ENCODE measurements at regions not wholly inside any gene's neighbourhood (a gene's known extent, or its start where the extent isn't known, plus 50 kb on each side); places are given as distances from the start of the nearest gene placed in this dataset.

DNA sequence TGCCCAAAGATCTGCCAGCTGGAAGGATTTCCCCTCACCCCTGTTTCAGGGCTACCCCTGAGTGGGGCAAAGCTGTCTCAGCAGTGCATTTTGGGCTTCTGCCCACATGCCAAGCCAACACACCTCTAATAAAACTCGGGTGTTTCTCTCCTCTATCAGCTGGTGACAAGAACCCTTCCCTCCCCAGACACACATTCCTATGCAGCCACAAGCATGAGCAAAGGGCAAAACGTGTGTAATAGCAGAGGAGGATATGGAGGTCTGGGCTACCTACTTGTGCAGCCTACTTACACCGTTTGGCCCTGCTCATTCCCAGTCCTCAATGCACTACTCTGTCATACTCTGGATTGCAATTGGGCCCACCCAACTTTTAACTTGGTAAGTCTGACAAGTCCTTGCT is 101.3 kb downstream of the IYD start:
- DNase-seq (ENCODE audit: extremely low read depth, low read depth), result no peak
- H3K4me3 ChIP-seq (replicated peaks; ENCODE audit: low read depth, low read length), result no peak overlapping the region
- TF ChIP-seq, protein P1, sequence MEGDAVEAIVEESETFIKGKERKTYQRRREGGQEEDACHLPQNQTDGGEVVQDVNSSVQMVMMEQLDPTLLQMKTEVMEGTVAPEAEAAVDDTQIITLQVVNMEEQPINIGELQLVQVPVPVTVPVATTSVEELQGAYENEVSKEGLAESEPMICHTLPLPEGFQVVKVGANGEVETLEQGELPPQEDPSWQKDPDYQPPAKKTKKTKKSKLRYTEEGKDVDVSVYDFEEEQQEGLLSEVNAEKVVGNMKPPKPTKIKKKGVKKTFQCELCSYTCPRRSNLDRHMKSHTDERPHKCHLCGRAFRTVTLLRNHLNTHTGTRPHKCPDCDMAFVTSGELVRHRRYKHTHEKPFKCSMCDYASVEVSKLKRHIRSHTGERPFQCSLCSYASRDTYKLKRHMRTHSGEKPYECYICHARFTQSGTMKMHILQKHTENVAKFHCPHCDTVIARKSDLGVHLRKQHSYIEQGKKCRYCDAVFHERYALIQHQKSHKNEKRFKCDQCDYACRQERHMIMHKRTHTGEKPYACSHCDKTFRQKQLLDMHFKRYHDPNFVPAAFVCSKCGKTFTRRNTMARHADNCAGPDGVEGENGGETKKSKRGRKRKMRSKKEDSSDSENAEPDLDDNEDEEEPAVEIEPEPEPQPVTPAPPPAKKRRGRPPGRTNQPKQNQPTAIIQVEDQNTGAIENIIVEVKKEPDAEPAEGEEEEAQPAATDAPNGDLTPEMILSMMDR (IDR thresholded peaks at IDR 0.05; ENCODE audit: low read depth, low read length, missing control alignments), result no peak

DNA sequence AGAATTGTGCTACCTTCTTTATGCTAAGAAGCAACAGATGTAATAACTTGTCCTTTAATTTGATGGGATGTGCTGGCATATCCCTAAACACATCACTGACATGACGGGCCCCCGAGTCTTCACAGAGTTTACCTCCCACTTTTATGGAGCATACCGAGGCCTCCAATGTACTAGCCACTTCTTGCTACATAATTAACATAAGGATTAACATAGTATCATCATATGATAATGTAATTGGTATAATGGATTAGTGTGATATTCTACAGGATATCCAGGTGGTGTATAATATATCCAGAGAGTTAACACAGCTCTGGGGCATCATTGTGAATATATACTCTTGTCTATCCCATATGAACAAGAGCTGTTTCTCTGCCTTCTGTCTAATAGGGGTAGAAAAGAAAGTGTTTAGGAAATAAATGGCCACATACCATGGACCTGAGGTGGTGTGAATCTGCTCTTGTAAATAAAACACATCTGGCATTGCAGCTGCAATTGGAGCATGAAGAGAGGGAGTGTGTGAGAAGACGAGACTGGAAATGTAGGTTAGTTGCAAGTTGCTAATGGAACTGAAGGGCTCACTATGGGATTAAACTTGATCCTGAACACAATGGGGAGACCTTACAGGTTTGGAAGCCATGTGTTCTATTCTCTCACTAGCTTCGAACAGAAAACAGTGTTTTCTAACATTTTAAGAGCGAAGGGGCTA is 102.3 kb downstream of the IYD start:
- TF ChIP-seq, protein P1 (IDR thresholded peaks at IDR 0.05; ENCODE audit: low read depth, low read length, missing control alignments), result no peak
- H3K4me3 ChIP-seq (replicated peaks; ENCODE audit: low read depth, low read length), result no peak overlapping the region
- DNase-seq (ENCODE audit: extremely low read depth, low read depth), result peak; percentile 55

DNA sequence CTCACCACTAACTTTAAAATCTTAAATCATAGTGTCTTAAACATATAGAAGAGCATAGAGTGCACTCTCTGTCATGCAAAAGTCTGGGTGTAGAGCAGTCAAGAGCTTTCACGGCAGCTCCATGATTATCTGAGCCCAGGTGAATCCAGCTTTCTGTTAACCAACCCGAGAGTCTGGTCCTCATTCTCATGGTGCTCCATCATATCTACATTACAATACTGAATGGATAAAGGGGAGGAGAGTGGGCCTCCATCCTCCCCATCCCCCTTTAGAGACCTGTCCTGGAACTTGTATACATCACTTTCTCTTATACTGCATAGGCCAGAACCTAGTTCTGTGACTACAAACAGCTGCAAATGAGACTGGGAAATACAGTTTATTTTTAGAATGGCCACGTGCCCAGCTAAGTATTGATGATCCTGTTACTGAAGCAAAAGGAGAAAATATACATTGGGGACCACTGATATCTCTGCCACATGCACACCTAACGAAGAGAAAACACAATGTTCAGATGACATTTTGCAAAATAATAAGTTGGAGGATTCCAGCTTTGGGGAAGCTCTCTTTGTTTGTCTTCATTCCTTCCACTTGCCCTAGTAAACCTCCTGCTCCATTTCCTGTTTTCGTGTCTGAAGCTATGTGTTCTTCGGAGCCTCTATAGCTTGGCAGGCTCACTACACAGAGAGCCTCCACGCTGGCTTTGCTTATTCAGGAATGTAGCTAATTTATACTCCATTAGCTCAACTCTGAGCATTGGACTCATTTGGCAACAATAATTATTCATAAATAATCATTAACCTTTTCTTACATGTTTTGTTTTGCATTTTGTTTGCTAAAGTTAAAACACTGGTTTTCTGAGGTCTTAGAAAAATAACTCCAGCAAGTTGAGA is 110.1 kb downstream of the IYD start:
- TF ChIP-seq, protein P1 (IDR thresholded peaks at IDR 0.05; ENCODE audit: low read depth, low read length, missing control alignments), result no peak
- no peak overlapping the region for H3K4me3 ChIP-seq (replicated peaks; ENCODE audit: low read depth, low read length)
- no peak for DNase-seq (ENCODE audit: extremely low read depth, low read depth)

DNA sequence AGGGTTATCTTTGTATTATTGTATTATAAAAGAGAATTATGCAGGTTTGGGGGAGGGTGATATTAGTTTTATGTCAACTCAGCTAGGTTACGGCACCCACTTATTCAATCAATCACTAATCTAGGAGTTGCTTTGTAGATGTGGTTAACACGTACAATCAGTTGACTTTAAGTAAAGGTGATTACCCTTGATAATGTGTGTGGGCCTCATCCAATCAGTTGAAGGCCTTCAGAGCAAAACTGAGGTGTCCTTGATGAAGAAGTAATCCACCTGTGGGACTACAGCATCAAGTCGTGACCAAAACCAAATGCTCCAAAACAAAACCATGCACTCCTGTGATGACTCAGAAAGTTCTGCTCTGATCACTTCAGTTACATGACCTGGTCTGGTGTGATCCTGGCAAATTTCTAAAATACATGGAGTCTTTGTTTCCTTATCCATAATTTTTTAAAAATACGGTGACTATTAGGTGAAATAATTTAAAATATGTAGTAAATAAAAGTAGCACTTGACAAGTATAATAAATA is 114.1 kb downstream of the IYD start:
- no peak for DNase-seq (ENCODE audit: extremely low read depth, low read depth)
- TF ChIP-seq, protein P1 (IDR thresholded peaks at IDR 0.05; ENCODE audit: low read depth, low read length, missing control alignments), result no peak
- H3K4me3 ChIP-seq (replicated peaks; ENCODE audit: low read depth, low read length), result no peak overlapping the region

DNA sequence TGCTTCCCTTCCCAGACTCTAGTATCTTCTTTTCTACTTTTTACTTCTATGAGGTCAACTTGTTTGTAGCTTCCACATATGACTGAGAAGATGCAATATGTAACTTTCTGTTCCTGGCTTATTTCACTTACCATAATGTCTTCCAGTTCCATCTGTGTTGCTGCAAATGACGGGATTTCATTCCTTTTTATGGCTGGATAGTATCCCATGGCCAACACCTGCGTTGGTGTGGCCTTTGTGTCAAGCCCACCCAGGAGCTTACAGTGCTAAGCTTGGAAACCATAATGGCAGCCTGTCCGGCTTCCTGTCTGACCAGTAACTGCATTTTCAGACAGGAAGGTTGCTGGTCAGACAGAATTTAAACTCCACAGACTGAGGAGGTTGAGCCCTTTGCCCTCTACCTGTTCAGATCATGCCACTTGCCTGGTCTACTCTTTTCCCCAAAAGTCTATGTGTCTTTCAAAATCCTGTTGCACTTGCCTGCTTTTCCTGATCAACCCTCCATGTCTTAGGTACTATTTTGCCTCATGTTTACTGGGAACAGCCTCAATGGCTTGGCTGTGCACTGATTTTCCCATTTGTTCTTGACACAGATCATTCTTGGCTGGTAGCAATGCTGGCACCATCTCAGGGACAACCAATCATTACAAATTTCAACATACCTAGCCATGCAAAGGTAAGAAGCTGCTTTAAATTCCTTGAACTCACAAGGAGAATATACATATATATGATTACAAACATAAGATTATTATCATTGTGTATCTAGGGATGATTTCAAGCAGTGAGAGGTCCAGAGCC is 114.3 kb upstream of the PLEKHG1 start:
- no peak overlapping the region for H3K4me3 ChIP-seq (replicated peaks; ENCODE audit: low read depth, low read length)
- no peak for DNase-seq (ENCODE audit: extremely low read depth, low read depth)
- TF ChIP-seq, protein P1 (IDR thresholded peaks at IDR 0.05; ENCODE audit: low read depth, low read length, missing control alignments), result no peak

DNA sequence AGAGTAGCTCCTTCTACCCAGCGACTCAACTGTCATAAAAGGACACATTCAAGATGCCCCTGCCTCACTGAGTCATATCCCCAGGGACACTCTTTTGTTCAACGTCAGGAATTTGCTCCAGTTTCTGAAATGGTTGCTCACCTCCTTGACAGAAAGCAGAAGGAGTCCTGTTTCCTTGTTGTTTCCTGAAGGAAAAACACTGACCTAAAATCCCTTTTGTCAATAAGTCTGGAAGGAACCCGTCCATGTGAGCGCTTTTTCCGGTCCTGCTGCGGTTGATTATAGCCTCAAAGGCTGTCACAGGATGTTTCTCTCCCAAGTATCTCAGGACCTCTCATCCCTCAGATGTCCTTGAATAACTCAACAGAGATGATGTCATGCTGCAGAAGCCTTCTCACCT is 113.6 kb upstream of the PLEKHG1 start:
- H3K4me3 ChIP-seq (replicated peaks; ENCODE audit: low read depth, low read length), result no peak overlapping the region
- DNase-seq (ENCODE audit: extremely low read depth, low read depth), result no peak
- TF ChIP-seq, protein P1 (IDR thresholded peaks at IDR 0.05; ENCODE audit: low read depth, low read length, missing control alignments), result no peak
